Astrocyte of the spinal cord (primary cell): ENCODE measurements at regions not wholly inside any gene's neighbourhood (a gene's known extent, or its start where the extent isn't known, plus 50 kb on each side); places are given as distances from the start of the nearest gene placed in this dataset.

Experiments used
- DNase-seq: peaks from one replicate; pipeline ENCODE4 v3.0.0; 2011; ENCODE audit warnings: low read depth, low spot score
- H3K4me3 ChIP-seq: 2 replicates; pipeline ENCODE4 v1.5.1; 2011; ENCODE audit warnings: low read depth, mild to moderate bottlenecking, low read length, moderate library complexity
- in situ Hi-C: cut with HindIII; loops from 2 replicates; pipeline ENCODE4 v1.10.0; 2017; ENCODE audit warnings: low sequenced_read_pairs
- TF ChIP-seq, protein P1 (sequence below): IDR thresholded peaks from 2 replicates; pipeline ENCODE4 v1.5.1; 2012; ENCODE audit warnings: low read depth, mild to moderate bottlenecking, low read length, inconsistent platforms

DNA sequence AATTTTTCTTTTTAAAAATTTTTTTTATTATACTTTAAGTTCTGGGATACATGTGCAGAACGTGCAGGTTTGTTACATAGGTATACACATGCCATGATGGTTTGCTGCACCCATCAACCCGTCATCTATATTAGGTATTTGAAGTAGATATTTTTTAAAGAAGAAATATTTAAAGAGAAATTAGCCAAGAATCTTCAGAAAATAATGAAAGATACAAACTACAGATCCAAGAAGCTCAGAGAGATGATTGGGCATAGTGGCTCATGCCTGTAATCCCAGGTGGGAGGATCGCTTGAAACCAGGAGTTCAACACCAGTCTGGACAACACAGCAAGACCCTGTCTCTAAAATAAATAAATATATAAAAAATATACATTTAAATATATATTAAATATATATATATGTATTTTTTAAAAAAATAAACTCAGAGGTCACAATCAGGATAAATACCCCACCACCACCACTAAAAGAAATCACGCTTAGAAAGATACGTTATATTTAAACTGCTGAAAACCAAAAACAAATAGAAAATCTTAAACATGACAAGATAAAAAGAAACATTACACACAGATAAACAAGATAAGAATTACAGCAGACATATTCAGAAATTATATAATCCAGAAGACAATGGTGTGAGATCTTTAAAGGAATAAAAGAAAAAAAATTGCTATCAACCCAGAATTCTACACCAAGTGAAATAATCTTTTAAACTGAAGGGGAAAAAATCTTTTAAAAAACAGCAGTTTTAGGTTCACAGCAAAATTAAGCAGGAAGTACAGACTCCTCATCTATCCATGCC lies 57.5 kb downstream of the CSF2 start:
- in situ Hi-C loops, result no loop called here
- no peak overlapping the region for H3K4me3 ChIP-seq
- TF ChIP-seq, protein P1, sequence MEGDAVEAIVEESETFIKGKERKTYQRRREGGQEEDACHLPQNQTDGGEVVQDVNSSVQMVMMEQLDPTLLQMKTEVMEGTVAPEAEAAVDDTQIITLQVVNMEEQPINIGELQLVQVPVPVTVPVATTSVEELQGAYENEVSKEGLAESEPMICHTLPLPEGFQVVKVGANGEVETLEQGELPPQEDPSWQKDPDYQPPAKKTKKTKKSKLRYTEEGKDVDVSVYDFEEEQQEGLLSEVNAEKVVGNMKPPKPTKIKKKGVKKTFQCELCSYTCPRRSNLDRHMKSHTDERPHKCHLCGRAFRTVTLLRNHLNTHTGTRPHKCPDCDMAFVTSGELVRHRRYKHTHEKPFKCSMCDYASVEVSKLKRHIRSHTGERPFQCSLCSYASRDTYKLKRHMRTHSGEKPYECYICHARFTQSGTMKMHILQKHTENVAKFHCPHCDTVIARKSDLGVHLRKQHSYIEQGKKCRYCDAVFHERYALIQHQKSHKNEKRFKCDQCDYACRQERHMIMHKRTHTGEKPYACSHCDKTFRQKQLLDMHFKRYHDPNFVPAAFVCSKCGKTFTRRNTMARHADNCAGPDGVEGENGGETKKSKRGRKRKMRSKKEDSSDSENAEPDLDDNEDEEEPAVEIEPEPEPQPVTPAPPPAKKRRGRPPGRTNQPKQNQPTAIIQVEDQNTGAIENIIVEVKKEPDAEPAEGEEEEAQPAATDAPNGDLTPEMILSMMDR, result no peak
- DNase-seq, result no peak

DNA sequence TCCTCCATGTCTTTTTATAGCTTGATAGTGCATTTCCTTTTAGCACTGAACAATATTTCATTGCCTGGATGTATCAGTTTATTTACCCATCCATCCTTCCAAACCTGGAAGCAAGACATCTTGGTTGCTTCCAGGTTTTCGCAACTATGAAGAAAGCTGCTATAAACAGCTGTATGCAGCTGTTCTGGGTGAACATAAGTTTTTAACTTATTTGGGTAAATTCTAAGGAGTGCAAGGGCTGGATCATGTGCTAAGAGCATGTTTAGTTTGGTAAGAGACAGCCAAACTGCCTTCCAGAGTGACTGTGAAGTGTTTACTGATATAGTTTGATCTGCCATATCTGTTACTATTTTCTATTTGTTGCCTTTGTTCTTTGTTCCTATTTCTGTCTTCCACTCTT lies 58.5 kb downstream of the CSF2 start:
- H3K4me3 ChIP-seq, result no peak overlapping the region
- DNase-seq, result no peak
- TF ChIP-seq, protein P1, result no peak
- in situ Hi-C loops, result no loop called here

DNA sequence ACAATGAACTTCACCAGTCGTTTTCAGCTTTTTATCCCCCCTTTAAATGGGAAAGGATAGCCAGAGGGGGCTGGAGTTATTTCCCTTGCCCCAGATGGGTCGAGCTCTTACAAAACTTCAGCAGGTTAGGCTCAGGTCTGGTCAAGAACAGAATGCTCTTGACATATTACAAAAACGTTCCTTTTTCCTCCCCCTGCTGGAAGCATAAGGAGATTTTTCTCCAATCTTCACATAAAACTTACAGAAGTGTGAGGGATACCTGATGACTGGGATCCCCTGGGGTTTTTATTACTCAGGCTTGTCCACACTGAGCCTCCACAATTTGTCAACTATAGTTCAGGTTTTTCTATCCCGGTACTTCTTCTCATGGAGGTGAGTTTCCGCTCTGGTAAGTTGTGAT lies 60.8 kb downstream of the CSF2 start:
- DNase-seq, result peak; percentile 43
- TF ChIP-seq, protein P1, result peak; percentile 38
- H3K4me3 ChIP-seq, result no peak overlapping the region
- in situ Hi-C loops, result no loop called here

DNA sequence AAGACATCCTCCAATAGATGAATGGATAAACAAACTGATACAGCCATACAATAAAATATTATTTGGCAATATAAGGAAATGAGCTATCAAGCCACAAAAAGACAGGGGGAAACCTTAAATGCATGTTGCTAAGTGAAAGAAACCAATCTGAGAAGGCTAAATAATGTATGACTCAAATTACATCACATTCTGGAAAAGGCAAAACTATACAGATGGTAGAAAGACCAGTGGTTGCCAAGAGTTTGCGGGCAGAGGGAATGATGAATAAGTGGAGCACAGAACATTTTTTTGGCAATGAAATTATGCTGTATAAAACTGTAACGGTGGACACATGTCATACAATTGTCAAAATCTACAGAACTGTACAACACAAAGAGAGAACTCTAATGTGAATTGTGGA lies 63.3 kb downstream of the CSF2 start:
- TF ChIP-seq, protein P1, result no peak
- peak; percentile 85 for DNase-seq
- H3K4me3 ChIP-seq, result no peak overlapping the region
- in situ Hi-C loops, result no loop called here

DNA sequence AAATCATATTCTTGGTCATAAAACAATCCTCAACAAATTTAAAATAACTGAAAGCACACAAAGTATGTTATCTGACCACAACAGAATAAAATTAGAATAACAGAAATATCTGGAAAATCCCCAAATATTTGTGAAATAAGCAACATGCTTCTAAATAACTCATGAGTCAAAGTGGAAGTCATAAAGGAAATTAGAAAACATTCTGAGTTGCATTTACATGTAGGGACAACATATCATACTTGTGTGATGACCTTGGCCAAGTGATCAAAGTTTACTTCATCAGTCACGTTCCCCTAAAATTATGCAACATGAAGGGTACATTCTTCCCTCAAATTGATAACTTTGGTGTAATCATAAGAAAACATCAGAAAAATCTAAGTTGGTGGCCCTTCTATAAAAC lies 64.7 kb downstream of the CSF2 start:
- TF ChIP-seq, protein P1, result no peak
- peak; percentile 3 for DNase-seq
- in situ Hi-C loops, result no loop called here
- H3K4me3 ChIP-seq, result no peak overlapping the region
